T-helper 2 cell treated with Interferon-gamma antibody and Interleukin-4, amounts not matched to agents 5 μg/mL and 100 μg/mL, for 36 hours (primary cell): ENCODE measurements at regions not wholly inside any gene's neighbourhood (a gene's known extent, or its start where the extent isn't known, plus 50 kb on each side); places are given as distances from the start of the nearest gene placed in this dataset.

ENCODE experiments used
- DNase-seq: peaks from one replicate; pipeline ENCODE4 v3.0.0; 2021; ENCODE audit warnings: low spot score
- H3K27ac Mint-ChIP-seq: one replicate; pipeline ENCODE4 v1.8.0; 2021; ENCODE audit warnings: mild to moderate bottlenecking, mixed read lengths
- H3K27me3 Mint-ChIP-seq: one replicate; pipeline ENCODE4 v1.8.0; 2021; ENCODE audit warnings: low read depth, mixed read lengths
- H3K36me3 Mint-ChIP-seq: one replicate; pipeline ENCODE4 v1.8.0; 2021; ENCODE audit warnings: low read depth, mixed read lengths
- H3K4me1 Mint-ChIP-seq: one replicate; pipeline ENCODE4 v1.8.0; 2021; ENCODE audit warnings: low read depth, mixed read lengths
- H3K4me3 Mint-ChIP-seq: one replicate; pipeline ENCODE4 v1.8.0; 2022; ENCODE audit warnings: mild to moderate bottlenecking, moderate library complexity, mixed read lengths
- H3K9me3 Mint-ChIP-seq: one replicate; pipeline ENCODE4 v1.8.0; 2021; ENCODE audit warnings: mixed read lengths

DNA sequence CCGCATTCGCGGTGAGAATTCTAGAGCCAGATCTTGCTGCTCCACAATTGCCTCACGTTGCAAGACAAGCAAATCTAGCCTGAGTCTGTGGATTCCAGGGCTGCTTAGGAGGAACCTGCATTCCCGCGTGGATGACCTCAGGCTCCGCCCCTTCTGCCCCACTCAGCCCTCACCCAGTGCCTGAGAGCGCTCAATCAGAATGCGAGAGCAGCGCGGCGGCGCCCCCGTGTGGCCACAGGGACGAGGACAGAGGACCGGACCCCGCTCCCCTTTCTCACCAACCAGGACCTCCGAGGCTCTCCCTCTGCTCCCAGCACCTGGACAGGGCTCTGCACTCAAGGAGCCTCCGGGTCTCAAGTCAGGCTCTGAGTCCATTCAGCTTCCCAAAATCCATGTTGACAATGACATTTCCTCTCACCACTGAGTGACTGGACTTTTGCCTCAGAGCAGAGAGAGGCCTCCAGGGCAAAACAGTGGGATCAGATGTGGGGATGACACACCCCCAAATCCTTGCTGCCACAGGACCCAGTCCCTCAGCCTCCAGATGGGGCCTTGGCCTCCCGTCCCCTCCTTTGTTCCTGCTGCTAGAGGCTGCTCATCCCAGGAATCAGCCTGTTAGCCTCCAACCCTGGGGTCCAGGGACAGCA, 52.0 kb downstream of the RPP21 start:
- peak; percentile 79 for DNase-seq
- H3K4me1 Mint-ChIP-seq, result peaks cover 2% of the 10 kb centered on the region
- H3K27me3 Mint-ChIP-seq, result peaks cover 52% of the 10 kb centered on the region
- H3K9me3 Mint-ChIP-seq, result no peaks in the 10 kb centered on the region
- no peaks in the 10 kb centered on the region for H3K36me3 Mint-ChIP-seq
- no peak overlapping the region for H3K4me3 Mint-ChIP-seq
- no peak overlapping the region for H3K27ac Mint-ChIP-seq

GRCh38 chr6:30397697-30398096, 52.7 kb downstream of the RPP21 start:
- Mint-ChIP-seq H3K4me1 (peaks cover 2% of the 10 kb centered on the region), H3K9me3 (no peaks in the 10 kb centered on the region), H3K27ac (no peak overlapping the region), H3K36me3 (no peaks in the 10 kb centered on the region), H3K27me3 (peaks cover 57% of the 10 kb centered on the region), H3K4me3 (no peak overlapping the region)
- DNase-seq, result no peak

GRCh38 chr6:30399390-30400058, 54.6 kb downstream of the RPP21 start:
- Mint-ChIP-seq H3K9me3 (no peaks in the 10 kb centered on the region), H3K27ac (no peak overlapping the region), H3K27me3 (peaks cover 52% of the 10 kb centered on the region), H3K36me3 (no peaks in the 10 kb centered on the region), H3K4me3 (no peak overlapping the region), H3K4me1 (peaks cover 2% of the 10 kb centered on the region)
- no peak for DNase-seq

- Mint-ChIP-seq H3K27ac (no peak overlapping the region), H3K36me3 (no peaks in the 10 kb centered on the region), H3K4me3 (no peak overlapping the region), H3K9me3 (peaks cover 15% of the 10 kb centered on the region), H3K4me1 (peaks cover 6% of the 10 kb centered on the region), H3K27me3 (peaks cover 59% of the 10 kb centered on the region)
- DNase-seq, result no peak
Observed at GRCh38 chr6:30405934-30406333, 61.0 kb downstream of the RPP21 start.

- Mint-ChIP-seq H3K4me3 (no peak overlapping the region), H3K36me3 (no peaks in the 10 kb centered on the region), H3K9me3 (peaks cover 15% of the 10 kb centered on the region), H3K27me3 (peaks cover 75% of the 10 kb centered on the region), H3K4me1 (peaks cover 11% of the 10 kb centered on the region), H3K27ac (no peak overlapping the region)
- no peak for DNase-seq
Observed at GRCh38 chr6:30409184-30409583, 64.2 kb downstream of the RPP21 start.

DNA sequence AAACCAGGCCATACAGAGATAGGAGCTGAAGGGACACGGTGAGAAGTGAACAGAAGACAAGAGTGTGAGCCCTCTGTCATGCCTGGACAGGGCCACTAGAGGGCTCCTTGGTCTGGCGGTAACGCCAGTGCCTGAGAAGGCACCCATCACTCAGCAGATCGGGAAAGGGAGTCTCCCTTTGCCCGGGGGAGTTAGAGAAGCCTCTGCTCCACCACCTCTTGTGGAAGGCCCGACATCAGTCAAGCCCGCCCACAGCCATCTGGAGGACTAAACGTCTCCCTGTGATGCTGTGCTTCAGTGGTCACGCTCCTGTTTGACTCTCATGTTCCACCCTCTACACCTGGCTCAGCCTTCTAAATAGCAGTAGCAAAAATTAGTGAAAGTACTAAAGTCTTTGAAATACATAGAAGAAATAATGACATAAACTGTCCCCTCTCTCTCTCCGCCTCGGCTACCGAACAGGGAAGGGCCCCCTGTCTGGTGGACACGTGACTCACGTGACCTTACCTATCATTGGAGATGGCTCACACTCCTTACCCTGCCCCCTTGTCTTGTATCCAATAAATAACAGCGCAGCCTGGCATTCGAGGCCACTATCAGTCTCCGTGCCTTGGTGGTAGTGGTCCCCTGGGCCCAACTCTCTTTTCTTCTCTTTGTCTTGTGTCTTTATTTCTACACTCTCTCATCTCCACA, 66.7 kb downstream of the RPP21 start:
- Mint-ChIP-seq H3K36me3 (no peaks in the 10 kb centered on the region), H3K27ac (no peak overlapping the region), H3K9me3 (peaks cover 15% of the 10 kb centered on the region), H3K27me3 (peaks cover 68% of the 10 kb centered on the region), H3K4me3 (no peak overlapping the region), H3K4me1 (peaks cover 4% of the 10 kb centered on the region)
- peak; percentile 57 for DNase-seq

DNA sequence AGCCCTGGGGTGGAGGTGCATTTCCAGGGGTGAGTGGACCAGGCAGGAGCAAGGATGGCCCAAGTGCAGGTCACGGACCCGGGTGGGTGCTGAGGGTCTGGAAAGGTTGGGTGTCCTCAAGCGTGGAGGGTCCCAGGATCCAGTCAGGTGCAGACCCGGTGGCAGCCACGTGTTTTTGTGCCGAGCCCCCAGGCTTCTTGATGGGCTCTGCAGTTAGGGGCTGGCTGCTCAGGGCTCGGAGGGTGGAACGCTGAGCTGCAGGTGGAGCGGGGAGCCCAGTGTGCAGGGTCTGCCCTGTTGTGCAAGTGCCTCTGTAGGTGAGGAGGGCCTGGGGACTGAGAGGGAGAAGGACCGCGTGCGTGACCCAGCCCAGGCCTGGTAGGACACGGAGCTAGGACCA, 70.9 kb upstream of the HLA-E start:
- no peaks in the 10 kb centered on the region for H3K36me3 Mint-ChIP-seq
- H3K9me3 Mint-ChIP-seq, result no peaks in the 10 kb centered on the region
- H3K4me3 Mint-ChIP-seq, result no peak overlapping the region
- H3K27me3 Mint-ChIP-seq, result peaks cover 48% of the 10 kb centered on the region
- no peak overlapping the region for H3K27ac Mint-ChIP-seq
- H3K4me1 Mint-ChIP-seq, result peaks cover 1% of the 10 kb centered on the region
- DNase-seq, result no peak

GRCh38 chr6:30424549-30424948, 64.8 kb upstream of the HLA-E start:
- Mint-ChIP-seq H3K4me1 (peaks cover 5% of the 10 kb centered on the region), H3K36me3 (no peaks in the 10 kb centered on the region), H3K27ac (no peak overlapping the region), H3K4me3 (no peak overlapping the region), H3K9me3 (peaks cover 5% of the 10 kb centered on the region), H3K27me3 (peaks cover 67% of the 10 kb centered on the region)
- no peak for DNase-seq
